G401.6 (cell line): ENCODE measurements at regions not wholly inside any gene's neighbourhood (a gene's known extent, or its start where the extent isn't known, plus 50 kb on each side); places are given as distances from the start of the nearest gene placed in this dataset.
"Not testable (repeated sequence)": the region's sequence is repeated elsewhere in the genome, so short reads cannot be mapped to it uniquely, and the experiment has no call there.

Experiments
- FAIRE-seq: peaks from 2 replicates; lab custom pipeline; 2012; peaks lifted over from hg19 to GRCh38; lab: Jason Lieb, UNC

DNA sequence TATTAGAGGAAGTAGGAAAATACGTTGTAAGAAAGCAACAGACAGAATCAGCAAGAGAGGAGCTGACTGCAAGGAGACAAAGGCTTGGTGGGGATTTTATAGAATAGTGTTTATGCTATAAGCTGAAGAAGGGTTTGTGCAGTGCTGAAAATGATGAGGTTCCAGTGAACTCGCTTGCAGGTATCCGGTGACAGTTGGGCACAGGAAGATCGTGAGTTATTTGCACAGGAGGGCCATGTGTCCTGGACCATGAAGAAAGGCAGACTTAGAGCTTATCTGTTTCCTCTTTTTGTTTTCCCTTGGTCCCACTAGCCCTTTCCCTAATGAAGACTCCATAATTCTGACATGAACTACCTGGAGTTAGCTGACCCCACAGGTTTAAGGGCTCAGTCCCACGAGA, 61.4 kb downstream of the NXNL2 start:
- no peak for FAIRE-seq

DNA sequence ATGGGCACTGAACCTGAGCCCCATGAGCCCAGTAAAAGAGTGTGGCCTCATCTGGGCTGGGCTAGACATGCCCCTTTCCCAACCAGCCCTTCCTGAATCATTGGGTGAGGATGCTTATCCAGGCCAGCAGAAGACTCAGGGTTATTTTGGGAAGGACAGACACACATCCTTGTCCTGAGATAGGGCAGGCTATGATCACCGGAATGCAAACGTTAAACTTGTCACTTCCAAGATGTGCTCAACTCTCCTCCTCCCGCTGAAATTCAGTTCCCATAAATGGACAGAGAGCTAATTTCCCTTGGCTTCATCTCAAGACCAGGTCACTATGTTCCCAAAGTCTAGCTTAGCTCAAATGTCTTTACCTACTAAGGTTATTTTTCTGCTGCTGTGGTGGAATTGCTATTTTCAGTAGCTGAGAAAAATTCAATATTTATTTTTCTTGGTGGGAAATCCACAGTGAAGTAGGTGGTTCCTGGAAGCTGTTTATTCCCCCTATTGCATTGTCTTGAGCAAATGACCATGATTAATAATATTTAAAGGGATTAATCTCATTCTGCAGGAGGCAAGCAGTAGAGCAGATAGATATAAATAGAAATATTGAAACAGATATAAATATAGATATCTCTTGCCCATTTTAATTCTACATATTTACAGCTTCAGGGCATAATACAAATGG, 70.0 kb downstream of the NXNL2 start:
- no peak for FAIRE-seq

DNA sequence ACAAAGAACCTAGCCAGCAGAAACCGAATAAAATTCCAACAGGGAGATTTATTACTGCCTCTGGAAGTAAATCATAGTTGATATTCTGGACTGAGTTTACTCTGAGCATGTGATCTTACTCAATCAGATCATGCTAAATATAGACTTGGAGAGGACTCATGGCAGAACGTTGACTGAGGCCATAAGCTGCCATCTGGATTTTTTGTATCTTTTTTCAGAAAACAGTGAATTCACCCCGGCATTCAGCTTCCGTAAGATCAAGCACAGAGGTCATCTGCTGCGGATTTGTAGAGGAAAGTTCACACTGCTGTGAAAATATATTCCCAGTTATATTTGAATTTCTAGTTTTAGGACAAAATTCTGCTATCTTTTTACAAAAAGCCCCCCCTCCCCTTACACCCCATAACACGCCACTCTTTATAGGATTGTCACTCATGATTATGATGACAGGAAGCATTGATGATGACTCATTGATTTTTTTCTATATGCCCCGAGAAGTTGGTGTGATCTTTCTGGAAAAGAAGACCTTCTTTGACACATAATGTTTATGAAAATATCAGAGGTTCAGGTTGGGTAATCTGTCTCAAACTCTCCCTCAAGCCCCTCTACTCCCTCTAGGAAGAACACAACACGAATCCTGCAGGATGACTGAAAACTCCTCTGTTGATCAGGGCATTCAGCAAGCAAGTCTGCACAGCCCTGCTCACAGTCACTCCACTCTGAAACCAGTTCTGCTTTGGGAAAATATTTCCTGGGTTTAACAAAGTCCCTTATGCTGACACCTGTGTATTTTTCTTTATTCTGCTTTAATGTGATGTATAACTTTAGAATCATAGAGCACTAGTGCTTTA, 70.8 kb downstream of the NXNL2 start:
- FAIRE-seq = no peak

DNA sequence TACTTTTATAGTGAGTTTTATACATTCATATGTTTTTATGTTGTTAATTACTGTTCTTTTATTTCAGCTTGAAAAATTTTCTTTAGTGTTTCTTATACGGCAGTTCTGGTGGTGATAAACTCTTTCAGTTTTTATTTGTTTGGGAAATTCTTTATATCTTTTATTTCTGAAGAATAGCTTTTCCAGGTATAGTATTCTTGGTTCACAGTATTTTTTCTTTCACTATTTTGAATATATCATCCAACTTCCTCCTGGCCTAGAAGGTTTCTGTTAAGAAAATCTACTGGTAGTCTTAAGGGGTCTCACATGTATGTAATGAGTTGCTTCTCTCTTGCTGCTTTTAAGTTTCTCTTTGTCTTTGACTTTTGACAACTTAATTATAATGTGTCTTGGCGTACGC, 79.4 kb downstream of the NXNL2 start:
- FAIRE-seq = no peak

DNA sequence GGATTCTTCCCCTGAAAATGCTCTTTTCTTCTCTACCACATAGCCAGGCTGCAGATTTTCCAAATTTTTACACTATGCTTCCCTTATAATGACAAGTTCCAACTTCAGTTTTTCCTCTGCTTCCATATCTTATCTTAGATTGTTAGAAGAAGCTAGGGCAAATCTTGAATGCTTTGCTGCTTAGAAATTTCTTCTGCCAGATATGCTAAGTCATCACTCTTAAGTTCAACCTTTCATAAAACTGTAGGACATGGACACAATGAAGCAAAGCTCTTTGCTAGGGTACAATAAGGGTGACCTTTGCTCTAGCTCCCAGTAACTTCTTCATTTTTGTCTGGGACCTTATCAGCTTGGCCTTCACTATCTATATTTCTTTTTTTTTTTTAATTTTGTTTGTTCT, 88.7 kb downstream of the NXNL2 start:
- FAIRE-seq = no peak

DNA sequence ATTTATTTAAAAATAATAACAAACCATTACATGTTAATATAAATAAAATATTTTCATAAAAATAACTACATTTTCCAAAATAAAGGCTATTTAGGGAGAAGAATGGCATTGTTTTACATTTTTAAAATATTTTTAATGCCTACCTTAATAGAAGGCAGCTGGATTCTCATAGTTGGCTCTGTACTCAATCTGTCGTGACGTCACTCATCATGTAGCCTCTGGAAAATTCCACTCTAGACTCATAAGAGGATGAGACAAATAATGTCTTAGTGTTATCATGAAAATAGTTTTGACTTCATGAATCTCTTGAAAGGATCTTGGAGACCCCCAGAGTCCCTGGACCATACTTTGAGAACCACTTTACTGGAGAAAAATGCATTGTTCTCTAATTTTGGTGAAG, 93.1 kb downstream of the NXNL2 start:
- peak; percentile 42 for FAIRE-seq

DNA sequence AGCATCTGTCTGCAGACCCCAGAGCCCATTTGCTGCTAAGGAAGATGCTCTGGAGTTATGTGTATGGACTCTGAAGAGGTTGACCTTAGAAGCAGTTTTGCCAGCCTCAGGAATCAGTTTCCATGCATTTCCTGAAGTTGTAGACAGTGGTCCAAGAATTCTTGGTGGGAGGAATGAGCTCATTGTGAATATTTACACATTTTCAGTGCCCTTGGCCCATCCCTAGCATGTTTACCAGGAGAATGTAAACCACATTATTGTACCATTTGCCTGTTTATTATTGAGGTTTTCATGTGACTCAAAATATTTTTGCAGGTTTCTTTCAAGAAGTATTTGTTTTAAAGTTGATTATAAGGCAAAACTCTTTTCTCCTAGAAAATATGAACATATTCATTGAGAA, 93.8 kb downstream of the NXNL2 start:
- no peak for FAIRE-seq

DNA sequence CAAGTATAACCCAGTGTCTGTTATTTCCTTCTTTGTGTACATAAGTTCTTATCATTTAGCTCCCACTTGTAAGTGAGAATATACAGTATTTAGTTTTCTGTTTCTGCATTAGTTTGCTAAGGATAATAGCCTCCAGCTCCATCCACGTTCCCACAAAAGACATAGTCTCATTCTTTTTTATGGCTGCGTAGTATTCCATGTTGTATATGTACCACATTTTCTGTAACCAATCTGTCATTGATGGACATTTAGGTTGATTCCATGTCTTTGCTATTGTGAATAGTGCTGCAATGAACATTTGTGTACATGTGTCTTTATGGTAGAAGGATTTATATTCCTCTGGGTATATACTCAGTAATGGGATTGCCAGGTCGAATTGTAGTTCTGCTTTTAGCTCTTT, 95.6 kb downstream of the NXNL2 start:
- not testable (repeated sequence) for FAIRE-seq

DNA sequence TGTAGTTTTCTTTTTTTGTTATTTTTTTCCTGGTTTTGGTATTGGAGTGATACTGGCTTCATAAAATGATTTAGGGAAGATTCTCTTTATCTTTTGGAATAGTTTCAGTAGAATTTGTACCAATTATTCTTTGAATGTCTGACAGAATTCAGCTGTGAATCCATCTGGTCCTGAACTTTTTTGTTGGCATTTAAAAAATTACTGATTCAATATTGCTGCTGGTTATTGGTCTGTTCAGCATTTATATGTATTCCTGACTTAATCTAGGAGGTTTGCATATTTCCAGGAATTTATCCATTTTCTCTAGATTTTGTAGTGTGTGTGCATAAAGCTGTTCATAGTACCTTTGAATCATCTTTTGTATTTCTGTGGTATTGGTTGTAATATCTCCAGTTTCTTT, 100.2 kb downstream of the NXNL2 start:
- no peak for FAIRE-seq

DNA sequence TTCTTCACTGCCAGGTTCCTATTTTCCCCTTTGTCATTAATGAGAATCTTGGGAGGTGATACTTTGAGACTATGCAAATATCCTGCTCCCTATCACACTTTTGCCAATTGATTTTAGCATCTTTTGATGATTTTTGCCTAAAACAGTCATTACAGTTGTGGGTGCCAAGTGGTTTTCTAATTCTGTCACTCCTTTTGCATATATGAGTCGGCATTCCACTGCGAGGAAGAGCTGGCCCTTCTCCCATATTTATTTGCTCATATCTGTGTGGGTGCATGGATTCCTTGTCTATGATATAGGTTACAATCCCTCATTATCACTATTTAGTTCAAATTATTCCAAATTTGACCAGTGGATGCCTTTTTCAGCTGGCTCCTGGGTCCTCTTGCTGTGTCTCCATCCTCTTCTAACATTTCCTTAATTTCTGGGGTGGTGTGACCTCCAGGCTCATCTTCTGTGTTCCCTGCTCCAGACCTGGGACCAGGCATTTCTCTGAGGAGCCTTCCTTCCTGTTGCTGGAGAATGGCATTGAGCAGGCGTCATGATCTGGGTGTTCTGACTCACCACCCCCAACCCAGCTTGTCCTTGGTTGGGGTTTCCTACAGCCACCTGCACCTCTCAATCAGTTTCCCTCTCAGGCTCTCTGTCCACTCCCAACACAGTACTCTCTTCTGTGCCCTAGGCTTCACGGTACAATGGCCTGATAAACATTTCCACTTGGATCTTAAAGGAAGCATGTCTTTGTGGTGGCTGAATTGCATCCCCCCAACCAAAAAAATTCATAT, 106.7 kb downstream of the NXNL2 start:
- FAIRE-seq = no peak

DNA sequence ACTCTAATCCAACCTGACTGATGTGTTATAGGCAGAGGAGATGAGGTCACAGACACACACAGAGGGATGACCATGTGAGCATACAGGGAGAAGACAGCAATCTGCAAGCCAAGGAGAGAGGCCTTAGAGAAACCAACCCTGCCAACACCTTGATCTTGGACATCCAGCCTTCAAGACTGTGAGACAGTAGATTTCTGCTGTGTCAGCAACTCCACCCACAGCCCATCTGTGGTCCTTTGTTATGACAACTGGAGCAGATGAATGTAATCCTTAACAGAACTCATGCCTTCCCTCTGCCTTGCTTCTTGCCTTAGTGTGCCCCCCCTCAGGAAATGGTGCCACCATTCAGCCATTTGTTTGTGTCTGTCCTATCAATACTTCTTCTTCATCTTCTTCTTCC, 107.4 kb downstream of the NXNL2 start:
- FAIRE-seq = no peak

DNA sequence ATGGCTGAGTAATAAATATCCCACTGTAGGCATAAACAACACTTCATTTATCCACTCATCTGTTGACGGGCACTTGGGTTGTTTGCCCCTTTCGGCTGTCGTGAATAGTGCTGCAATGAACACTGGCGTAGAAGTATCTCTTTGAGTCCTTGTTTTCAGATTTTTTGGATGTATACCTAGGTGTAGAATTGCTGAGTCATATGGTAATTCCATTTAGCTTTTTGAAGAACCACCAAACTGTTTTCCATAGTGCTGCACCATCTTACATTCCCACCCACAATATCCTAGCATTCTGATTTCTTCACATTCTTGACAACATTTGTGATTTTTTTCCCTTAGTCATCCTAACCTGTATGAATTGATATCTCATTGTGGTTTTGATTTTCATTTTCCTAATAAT, 109.0 kb downstream of the NXNL2 start:
- no peak for FAIRE-seq

DNA sequence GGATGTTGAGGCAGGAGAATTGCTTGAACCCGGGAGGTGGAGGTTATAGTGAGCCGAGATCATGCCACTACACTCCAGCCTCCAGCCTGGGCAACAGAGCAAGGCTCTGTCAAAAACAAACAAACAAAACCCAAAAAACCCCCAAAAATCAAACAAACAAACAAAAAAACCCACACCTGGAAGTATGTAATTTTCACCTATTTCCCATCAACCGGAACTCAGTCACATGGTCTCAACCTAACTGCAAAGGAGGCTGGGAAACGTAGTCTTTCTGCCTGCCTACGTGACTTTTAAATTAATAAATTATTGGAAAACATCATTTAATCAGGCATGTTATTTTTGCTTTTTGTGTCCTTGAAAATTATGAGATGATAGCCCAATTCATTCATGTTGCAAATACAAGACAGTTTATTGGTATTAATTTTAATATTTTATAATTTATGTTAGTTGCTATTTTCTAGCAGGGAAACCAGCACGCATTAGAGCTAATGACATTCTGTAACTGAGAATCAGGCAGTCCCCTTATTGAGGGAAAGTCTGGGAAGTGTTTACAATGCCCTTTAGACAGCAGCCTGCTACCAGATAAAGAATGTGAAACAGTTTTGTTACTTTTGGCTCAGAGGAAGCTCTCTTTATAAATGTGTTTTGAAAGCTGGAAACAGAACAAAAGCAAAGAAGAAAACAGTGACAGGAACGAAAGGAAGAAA, 110.3 kb downstream of the NXNL2 start:
- no peak for FAIRE-seq

DNA sequence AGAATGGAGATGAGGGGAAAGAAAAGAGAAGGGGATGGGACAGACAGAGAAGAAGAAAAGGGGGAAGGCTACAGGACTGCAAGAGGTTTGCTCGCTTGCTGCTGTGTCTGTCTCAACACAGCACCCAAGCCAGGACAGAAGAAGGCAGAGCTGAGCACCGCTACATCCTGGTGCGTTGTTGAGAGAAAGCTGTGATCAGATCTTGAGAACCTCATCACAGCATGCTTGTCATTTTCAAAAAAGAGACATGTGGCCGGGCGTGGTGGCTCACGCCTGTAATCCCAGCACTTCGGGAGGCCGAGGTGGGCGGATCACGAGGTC, 110.9 kb downstream of the NXNL2 start:
- no peak for FAIRE-seq

DNA sequence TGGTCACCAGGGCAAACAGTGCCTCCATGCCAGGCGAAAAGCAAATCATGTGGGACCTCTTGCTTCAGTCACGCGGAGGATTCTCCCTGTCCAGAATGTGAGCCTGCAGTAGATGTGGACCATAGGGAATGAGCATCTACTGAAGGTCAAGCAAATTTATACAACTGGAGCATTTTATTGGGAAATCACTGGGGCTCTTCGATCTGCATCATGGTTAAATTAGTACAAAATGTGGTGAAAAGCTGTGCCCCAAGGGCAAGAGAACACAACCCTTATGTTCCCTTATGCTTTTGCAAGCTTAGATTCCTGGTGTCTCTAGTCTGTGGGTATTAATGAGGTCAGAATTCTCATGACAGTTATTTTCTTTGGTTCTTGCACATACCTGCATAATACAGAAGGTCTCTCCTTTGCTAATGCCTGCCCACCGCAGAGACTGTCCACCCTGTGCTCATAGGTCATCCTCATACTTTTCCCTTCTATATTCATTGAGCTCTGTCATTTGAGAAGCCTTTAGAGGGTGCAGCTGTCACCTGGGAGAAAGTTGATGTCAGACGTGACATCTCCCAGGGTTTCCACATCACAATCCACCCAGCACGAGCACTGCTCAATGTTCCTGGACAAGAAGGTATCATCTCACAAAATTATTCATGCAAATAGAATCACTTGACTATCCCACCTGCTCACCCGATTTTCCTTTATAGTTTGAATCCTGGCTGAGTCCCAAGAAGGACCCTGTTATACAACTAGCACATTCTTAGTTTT, 111.7 kb downstream of the NXNL2 start:
- no peak for FAIRE-seq

DNA sequence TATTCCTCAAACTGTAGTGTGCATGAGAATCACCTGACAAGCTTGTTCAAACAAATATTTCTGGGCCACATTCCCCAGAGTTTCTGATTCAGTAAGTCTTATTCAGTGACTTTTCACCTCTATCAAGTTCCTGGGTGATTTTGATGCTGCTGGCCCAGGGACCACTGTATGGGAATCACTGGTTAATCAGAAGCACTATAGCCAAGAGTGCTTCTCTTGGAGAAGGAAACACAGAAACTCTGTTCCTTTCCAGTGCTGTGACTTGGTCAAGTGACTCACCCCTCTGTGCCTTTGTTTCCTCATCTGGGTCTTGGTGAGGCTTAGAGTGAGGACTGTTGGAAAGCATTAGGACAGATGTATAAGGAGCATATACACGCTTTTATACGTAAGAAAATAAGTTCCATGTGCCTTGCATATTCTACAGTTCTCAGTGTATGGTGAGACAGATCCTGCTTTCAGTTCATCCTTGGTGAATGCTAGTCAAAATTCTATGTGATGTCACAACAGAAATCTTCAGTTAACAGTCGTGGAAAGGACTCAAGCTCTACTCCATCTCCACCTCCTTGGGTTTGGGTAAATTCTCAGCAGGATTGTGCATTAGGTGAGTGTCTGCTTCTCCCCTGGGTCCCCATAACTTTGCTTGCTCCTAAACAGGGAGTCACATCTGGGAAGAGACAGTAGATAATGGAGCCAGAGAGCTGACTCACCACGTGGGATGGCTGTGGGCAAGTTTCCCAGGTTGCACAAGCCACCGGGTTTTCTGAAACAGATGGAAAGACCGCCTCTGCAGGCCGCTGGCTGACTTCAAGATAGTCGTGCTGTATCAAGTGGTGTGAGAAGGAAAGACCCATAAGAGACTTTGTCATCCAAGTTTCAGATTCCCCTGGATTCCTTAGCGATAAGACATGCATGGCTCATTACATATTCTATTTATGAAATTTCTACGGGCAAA, 117.0 kb downstream of the NXNL2 start:
- no peak for FAIRE-seq

DNA sequence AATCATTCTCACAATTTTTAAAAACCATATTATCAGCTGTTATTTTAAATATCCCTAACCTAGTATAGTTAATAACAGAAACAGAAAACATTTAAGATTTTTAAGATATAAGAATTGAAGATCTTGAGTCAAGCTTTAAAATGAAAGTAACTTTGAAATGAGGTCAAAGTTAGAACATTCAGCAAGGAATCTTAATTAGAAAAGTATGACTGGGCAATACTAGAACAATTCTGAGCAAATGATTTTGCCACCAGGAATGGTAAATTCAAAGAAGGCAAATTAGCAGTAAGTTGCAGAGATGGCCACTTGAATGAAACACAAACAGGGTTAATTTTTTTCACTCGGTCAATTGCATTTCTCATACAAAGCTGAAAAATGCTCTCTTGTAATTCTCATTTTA, 117.9 kb downstream of the NXNL2 start:
- FAIRE-seq = no peak

DNA sequence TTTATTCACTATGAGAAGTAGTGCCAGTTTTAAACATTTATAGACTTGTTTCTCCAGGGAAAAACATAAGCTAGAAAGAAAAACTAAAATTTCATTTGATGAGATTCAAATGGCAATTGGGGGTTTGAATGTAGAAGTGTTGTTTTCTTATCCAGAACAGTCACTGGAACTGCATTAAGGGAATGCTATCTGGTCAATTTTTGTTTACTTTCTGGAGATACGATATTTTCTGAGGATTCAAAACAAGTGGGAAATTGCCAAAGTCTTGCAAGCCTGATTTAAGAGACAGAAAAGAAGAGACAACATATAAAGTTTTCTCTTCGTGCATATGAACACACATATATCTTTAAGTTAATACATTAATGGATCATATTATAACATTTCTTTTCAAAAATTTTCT, 118.4 kb downstream of the NXNL2 start:
- FAIRE-seq = no peak

DNA sequence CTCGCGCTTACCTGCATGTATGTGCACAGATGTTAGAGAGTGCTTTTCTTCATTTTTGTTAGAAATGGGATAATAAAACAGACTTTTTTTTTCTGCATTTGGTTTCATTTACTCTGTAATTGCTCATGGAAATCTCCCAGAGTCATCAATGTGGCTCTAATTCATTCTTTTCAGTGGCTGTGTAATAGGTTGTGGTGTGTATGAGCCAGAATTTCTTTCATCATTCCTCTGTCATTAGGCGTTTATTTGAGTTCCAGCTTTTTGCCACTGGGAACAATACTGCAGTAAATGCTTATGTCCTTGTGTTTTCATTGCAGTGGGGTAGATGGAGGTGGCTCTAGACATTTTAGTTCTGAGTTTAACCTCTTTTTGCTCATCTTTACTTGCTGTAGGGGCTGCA, 118.9 kb downstream of the NXNL2 start:
- FAIRE-seq = no peak

DNA sequence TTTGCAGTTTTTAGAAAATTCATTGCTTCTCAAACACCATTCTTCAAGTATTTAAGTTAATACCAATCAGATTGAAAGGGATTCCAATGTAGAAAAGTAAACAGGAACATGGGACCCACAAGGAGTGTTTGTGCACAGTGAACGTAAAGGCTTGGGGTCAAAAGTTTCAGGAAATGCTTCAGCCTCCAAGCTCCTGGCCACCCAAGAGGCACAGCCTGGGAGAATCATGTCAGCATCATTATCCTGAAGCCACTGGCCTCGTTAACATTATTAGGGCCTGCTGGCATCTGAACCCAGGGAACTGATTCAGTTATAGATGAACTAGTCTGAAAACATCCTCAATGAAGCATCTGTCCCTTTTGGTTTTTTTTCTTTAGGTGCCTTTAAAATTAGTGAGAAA, 122.9 kb downstream of the NXNL2 start:
- FAIRE-seq = no peak

DNA sequence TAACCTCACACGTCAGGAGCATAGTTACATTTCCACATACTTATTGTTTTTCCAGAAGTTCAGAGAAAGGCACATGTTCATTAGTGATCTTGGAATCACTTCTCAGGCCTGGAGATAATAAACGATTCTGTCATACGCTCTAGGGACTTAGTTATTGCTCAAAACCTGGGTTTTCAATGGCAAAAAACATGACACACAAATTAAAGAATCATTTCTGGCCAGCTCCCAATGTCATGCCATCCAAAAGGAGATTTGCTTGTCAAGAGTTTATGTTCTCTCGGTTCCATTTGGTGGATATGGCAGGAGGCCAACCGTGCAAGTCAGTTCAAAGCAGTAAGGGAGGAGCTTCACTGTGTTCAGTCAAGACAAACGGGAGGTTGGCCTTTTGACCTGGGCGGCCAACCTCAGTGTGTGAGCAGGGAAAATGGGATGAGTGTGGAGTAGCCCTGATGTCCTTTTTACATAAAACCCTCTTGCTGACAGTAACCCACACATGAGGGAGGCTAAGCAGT, 123.4 kb downstream of the NXNL2 start:
- FAIRE-seq = no peak
